Ramos (cell line): ENCODE measurements at regions not wholly inside any gene's neighbourhood (a gene's known extent, or its start where the extent isn't known, plus 50 kb on each side); places are given as distances from the start of the nearest gene placed in this dataset.
"Not testable (repeated sequence)": the region's sequence is repeated elsewhere in the genome, so short reads cannot be mapped to it uniquely, and the experiment has no call there.

ENCODE experiments used
- in situ Hi-C: fragments of 300-500 bp; cut with MboI; formaldehyde crosslinking; loops from one replicate; pipeline ENCODE4 v1.14.3; 2022; ENCODE audit warnings: low sequenced_read_pairs; ENCODE audit not compliant: unreplicated experiment

DNA sequence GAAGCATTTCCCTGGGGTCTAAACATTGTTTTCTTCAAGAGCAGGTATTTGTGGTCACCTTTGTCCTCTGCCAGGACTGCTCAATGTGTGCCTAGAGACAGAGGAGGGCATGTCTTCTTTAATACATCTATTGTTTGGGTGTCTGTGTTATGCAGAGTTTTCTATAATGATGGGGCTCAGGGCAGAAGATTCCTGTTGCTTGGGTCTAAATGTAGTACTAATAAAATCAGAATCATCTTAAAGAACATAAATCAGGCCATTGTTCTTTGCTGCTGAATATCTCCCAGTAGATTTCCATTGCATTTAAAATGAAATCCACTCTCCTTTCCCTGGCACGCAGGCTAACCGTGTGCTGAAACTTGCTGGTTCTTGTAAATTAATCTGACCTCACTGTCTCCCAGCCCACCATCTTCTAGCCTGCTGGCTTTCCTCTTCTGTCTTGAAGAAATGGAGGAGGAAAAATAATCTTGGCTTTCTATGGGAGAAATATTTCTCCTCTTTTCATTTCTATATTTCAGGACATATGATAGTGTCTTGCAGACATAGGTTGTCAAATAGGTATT, 1396.8 kb downstream of the GATA3 start:
- in situ Hi-C loops, result no loop called here

DNA sequence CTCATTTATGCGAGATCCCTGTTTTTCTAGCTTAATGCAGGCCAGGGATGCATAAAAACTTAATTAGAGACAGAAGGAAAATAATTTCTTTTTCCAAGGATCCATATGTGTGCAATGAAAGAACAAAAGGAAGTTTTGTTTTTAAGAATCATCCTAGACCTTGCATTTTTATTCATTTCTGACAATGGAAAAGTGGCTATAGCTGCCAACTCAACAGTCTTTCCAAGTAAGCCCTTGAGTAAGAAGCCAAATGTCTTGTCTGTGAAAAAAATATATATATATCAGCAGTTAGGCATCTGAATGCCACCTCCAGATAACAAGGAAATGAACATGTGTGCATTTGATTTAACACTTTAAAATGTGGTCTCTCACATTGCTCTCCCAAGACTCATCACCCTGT, 1397.6 kb downstream of the GATA3 start:
- in situ Hi-C loops, result no loop called here

DNA sequence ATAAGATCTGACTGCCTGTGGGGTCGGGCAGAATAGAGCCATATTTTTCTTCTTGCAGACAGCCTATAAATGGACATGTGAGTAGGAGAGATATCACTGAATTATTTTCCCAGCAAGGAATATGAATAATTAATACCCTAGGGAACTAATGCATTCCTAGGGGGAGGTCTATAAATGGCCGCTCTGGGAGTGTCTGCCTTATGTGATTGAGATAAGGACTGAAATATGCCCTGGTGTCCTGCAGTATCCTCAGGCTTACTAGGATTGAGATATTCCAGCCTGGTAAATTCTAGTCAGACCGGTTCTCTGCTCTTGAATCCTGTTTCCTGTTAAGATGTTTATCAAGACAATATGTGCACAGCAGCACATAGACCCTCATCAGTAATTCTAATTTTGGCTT, 1399.4 kb downstream of the GATA3 start:
- in situ Hi-C loops, result not testable (repeated sequence)

DNA sequence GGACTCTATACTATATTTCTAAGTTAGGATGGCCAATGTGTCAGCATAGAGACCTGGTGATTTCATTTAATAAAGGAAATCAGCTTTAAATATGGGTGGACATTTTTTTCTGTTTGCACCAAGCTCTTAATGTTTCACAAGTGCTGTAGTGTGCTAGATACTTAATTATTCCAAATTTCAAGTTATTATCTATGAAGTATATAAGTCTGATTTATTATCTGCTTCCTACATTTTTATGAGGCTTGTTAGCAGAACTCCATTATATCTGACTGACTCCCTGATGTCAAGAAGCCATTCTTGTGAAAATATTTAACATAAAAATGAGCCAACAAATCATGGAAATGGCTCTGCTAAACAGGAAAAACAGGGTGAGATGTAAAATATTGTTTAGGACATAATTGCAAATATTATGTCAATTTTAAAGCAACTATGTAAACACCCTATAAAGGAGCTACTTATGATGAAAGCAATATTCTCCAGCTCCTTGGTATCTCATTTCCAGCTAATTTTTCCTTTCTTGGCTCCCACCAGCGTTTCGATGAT, 1415.2 kb downstream of the GATA3 start:
- in situ Hi-C loops, result no loop called here

DNA sequence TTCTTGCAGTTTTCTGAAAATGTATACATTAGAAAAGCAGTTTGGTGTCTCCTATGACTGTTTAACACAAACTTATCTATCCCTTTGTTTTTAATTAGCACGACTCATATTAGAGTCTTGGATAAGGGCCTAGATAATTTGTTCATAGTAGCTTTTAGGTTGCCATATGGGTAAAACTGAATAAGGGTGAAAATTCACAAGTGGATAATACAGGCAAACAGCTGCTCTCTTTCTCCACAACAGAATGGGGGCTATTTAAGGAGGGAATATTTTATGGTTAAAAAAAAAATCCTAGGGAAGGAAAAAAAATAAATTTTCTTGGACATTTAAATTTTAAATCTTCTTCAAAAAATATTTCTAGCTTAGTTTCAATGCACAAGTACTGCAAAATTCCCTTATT, 1416.1 kb downstream of the GATA3 start:
- in situ Hi-C loops, result no loop called here

DNA sequence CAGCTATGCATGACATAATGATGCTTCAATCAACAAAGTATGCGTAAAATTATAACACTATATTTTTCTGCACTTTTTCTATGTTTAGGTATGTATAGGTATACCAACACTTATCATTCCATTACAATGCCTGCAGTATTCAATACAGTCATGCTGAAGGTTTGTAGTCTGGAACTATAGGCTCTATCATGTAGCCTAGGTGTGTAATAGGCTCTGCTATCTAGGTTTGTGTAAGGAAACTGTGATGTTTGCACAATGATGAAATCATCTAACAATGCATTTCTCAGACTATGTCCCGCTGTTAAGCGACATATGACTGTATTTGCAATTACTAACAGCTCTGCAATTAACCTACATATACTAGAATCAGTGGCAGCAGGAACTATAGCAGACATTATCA, 1447.5 kb downstream of the GATA3 start:
- in situ Hi-C loops, result no loop called here

DNA sequence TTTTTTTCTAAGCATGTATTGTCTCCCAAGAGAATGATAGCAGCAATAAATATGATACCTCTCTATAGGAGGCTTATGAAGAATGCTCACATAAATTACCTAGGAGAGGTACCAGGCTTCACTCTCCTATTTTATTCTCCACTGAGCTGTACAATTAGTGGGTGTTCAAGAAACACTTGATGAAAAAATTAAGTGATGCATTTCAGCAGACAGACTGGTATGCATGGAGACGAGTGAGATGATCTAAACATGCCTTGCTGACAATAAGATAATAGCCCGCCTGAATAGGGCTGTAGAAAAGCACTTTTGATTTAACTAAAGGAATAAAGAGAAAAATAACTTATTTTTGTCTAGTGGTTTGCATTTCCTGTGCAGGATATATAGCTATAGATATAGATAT, 1449.7 kb downstream of the GATA3 start:
- in situ Hi-C loops, result no loop called here

DNA sequence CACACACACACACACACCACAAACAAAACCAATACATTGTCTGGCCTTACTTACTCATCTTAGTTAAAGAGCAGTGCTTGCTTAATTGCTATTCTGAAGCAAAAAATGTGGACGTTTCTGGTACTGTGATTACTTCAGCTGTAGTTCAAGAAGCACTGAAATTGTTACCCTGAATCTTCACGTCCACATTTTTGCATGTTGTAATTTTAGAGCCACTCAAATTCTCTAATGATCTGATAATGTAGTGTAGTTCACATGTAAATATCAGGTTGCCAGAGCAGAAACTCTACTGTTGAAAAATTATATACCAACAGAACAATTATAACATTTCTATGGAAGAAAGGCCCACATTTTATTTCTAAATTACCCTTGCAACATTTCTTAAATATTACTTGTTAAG, 1451.1 kb downstream of the GATA3 start:
- in situ Hi-C loops, result no loop called here

DNA sequence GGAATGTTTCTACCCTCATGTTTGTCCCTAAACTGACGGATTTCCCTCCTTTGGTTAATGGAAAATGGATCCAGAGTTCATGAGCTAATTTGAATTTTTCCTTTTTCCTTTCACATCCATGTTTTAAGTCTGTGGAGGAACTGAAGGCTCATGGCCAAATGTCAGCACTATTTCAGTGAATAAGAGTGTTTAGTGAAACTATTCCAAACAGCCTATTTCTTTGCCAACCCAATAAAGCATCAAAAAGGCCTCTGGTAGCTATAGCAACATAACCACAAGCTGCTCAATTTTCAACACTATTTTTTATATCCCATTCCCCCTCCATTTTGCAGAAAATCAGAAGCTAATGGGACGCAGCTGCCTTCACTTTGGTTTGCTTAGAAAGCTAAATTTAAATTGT, 1454.1 kb downstream of the GATA3 start:
- in situ Hi-C loops, result no loop called here

DNA sequence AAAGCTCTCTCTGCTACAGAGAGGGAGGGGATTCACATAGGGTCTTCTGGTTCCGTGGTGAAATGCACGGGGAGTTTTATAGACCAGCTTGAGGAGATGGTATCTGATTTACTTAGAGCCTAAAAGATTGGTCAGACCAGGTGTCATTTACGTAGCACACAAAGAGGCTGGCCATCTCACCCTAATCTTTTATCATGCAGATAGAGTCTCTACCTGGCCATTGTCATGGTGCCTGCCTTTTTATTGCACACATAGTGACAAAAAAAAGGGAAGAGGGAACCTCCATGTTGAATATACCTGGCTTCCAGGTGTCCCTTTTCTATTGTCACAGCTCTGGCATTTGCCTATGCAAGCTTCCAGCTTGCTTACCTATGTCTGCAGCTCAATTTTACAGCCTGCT, 1456.1 kb downstream of the GATA3 start:
- in situ Hi-C loops, result no loop called here

DNA sequence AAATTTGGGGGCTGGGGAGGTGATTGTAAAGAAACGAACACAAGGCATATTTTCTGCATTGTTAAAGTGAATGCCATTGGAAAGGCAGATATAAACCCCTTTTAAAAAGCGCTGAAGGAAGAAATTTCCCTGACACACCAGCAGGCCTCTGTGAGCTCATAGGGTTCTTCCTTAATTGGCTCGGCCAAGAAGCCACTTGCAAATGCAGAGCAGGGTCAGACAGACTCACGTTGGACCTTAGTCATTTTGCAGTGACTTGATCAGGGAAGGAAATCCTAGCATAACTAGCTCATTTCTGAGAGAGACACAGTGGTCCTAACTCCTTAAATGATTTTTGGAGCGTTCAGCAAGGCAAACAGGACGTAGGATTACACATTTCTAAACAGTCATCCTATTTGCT, 1461.4 kb downstream of the GATA3 start:
- in situ Hi-C loops, result no loop called here

DNA sequence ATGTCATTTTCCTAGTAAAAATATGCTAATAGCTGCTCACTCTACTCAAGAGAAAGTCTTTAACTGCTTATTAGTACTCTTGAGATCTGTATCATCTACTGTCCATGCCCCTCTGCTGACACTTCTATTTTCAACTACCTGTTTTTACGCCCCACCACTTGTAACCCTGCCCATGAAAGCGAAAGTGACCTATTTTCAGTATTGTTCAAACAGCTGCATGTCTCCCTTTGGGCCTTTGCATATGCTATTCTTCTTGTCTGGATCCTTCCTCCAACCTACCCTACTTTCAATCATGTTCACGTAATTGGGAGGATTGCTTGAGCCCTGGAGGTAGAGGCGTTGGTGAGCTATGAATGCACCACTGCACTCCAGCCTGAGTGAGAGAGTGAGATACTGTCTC, 1481.3 kb downstream of the GATA3 start:
- in situ Hi-C loops, result no loop called here

DNA sequence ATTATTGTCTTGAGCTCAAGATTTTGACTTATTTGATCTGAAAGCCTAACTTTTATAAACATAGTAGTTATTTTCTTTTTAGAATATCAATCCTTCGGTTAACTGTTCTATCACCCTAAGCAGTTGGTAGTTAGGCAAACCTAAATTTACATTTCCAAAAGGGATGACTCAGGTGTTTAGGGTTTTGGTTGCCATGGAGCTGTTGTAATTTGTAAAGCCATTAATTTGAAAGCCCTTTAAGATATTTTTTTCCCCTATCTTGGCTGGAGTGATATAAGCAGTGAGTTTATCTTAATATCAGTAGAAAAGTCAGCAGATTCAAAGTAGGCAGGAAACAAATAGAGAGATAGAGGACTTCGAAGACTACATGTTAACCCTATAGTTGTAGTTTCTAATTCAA, 1472.6 kb upstream of the CELF2 start:
- in situ Hi-C loops, result no loop called here

DNA sequence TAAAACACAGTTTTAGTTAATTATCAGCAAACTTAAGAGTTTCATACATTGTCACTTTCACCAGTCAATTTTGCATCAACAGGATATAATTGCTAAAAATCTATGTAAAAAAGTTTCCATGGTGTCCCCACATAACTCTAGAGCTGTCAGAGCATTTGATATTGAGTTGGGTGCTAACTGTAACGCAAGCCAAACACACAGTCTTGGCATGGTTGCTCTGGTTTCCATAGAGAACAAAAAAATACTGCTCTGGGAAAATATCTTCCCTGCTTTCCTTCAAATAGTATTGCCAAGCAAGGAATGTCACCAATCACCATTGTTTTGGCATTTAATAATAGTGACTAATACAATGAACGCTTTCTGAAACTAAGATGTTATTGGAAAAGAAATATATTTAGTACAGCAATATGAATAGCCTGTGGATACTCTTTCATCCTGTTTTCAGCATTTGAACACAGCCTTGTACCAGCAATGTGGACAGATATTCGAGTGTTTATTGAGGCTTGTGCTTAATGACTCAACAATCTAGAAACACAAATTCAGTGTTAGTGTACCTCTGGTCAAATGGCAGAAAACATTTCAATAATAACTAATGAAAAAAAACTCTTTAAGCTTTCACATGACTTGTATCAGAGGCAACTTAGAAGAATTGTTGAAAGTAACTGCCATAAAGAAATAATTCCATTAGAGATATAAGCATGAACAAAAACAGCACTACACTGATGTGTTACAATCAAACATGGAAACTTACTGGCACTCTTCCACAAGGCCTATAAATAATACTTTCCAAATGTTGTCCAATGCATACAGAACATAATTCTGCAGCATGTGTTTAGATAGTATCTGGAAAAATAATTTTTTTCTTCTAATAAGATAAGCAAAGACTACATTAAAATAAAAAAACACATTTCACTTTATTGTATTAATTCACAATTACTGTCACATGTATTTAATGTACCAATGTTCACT, 1469.5 kb upstream of the CELF2 start:
- in situ Hi-C loops, result no loop called here

DNA sequence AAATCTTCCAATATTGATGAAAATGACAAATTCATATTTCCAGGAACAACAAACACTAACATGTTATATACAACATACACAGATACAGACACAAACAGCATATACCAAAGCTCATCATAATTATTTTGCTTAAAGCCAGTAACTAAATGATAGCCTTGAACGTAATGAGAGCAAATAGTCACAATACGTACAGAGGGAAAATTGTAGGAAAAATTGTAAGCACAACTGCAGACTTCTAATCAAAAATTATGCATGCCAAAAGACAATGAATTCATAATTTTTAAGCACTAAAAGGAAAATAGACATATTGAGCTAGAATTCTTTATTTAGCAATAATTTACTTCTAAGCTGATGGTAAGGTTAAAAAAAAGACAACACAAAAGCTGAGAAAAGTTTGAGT, 1466.9 kb upstream of the CELF2 start:
- in situ Hi-C loops, result no loop called here

DNA sequence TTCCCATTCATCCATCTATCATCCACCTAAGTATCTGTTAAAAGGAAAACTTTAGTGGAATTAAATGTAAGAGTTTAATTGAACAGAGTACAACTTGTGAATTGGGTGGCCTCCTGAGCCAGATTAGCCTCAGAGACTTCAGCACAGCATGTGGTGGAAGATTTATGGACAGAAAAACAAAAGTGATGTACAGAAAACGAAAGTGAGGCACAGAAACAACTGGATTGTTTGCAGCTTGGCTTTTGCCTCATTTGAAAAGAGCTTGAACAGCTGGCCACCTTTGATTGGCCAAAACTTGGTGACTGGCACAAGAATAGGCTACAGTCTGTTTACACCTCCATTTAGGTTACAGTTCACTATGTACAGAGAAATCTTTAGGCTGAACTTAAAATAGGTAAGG, 1463.4 kb upstream of the CELF2 start:
- in situ Hi-C loops, result no loop called here

DNA sequence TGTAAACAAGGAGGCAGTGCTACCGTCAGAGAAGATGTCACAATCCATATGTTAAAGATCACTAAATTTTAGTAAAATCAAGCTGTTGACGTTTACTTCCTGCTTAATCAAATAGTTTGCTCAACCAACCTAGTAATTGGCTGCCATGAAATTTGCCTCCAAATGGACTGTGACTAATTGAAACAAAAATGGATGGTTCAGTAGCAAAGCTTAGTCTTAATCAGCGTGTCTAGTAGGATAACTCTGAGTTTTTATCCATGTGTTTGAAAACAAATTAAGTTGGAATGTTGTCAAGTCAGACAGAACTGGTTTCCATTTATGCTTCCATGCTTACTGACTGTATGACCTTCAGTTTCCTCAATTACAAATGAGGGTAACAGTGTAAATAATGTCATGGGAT, 1456.7 kb upstream of the CELF2 start:
- in situ Hi-C loops, result no loop called here

DNA sequence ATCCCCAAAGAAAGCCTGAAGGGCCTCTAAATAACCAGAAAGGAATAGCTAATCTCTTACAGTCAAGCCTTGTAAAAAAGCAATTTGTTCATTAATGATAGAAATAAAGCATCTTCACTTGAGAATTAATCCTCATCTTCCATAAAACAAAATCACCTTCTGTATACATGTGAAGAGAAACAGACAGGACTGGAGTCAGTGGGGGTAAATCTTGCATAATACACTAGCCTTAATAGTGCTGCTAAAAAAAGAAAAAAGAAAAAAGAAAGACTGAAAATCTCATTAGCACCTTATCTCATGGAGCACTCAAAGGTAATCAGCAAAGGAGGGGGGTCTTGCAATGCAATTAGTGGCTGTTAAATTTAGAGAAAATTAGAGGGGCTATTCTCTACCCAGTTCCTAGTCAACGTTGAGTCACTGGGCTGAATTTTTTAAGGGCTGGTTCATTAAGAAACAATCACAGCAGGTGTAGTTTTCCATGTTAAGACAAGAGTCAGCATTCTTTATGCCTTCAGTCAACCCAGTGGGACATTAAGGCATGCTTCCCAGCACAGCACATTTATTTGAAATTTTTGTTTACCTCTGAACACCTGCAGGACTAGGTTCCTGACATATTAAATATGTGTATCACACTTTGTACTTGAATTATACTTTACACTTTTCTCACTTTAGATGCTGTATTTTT, 1455.7 kb upstream of the CELF2 start:
- in situ Hi-C loops, result no loop called here

DNA sequence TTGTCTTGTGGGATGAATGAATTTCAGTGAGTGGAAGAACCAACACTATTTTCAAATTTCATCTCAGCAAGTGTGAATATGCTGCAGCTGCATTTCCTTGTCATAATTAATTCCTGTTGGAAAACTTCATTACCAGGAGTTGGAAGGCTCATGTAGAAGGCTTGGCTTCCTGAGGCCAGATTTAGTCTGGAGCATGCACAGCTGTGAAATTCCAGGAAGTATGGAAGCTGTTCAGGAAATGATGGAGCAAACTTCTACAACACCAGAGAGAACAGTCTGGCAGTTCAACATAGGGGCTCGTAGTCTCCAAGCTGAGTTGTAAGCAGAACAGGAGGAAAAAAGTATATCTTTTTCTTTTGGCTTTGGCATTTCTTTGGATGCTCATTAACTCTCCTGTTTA, 1439.9 kb upstream of the CELF2 start:
- in situ Hi-C loops, result no loop called here

DNA sequence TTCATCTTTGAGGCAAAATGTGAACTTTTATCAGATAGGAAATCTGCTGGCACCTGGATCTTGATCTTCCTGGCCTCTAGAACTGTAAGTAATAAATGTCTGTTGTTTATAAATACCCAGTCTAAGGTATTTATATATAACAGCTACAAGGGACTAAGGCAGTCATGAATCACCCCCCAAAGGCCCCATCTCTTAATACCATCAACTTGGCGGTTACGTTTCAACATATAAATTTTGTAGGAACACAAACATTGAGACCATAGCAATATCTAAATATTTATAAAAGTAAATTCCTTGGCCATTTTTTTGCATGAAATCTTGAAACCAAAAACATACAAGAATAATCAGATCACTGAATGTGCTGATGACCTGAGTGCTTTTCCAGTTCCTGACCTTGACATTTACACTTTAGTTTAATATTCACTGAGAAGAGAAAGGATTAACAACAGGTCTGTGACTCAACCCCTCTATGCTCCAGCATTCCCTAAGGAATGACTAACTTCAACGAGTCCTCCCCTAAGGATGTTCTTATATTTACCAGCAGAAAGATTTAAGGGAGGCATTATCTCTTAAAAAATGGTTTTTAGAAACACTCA, 1438.5 kb upstream of the CELF2 start:
- in situ Hi-C loops, result no loop called here

DNA sequence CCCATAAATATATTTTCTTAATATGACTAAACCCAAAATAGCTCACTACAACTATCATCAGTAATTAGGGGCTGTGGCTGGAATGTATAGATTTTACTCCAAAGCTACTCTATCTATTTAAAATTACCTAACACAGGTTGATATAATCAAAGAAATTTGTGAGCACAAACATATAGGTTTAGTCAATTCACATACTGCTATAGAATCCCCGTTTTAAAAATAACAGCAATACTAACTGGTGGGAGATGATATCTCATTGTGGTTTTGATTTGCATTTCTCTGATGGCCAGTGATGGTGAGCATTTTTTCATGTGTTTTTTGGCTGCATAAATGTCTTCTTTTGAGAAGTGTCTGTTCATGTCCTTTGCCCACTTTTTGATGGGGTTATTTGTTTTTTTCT, 1434.9 kb upstream of the CELF2 start:
- in situ Hi-C loops, result not testable (repeated sequence)
